Body of pancreas (tissue), 4 donors: ENCODE measurements at regions not wholly inside any gene's neighbourhood (a gene's known extent, or its start where the extent isn't known, plus 50 kb on each side); places are given as distances from the start of the nearest gene placed in this dataset.

Experiments
- ATAC-seq: fragments of 150-250 bp; one replicate; pipeline ENCODE4 v1.9.1; 2016
- DNase-seq, 4 donors: peaks; one replicate each; pipeline ENCODE4 v3.0.0-alpha.2; 2019
- H3K27ac ChIP-seq, 4 donors: fragments of 200-600 bp; sonication (generic); 1 replicate in 3 of 4; 2 replicates in 1 of 4; pipeline versions ENCODE4 v1.5.1 to v1.6.1; 2016 to 2019; ENCODE audit warnings: mild to moderate bottlenecking in 1 of 4, mixed read lengths in 1 of 4, moderate library complexity in 1 of 4
- H3K27me3 ChIP-seq, 2 donors: fragments of 200-600 bp; sonication (generic); one replicate each; pipeline ENCODE4 v1.6.0; 2016; ENCODE audit warnings: mild to moderate bottlenecking in 1 of 2
- H3K36me3 ChIP-seq, 2 donors: fragments of 200-600 bp; sonication (generic); replicated peaks in 1 of 2; 2 replicates each; pipeline ENCODE4 v1.5.1; 2016; ENCODE audit warnings: low read depth in 2 of 2; ENCODE audit not compliant: insufficient read depth in 1 of 2
- H3K4me1 ChIP-seq: fragments of 200-600 bp; sonication (generic); one replicate; pipeline ENCODE4 v1.6.0; 2016
- H3K4me3 ChIP-seq, 2 donors: fragments of 200-600 bp; sonication (generic); 1 replicate in 1 of 2; 2 replicates in 1 of 2; pipeline ENCODE4 v1.5.1; 2016 to 2019
- H3K9me3 ChIP-seq, 3 donors: fragments of 200-600 bp; sonication (generic); 1 replicate in 2 of 3; 2 replicates in 1 of 3; pipeline ENCODE4 v1.5.1; 2016
- POLR2A ChIP-seq, 3 donors: fragments of 450-650 bp; IDR thresholded peaks; one replicate each; pipeline ENCODE4 v1.6.1; 2016; ENCODE audit warnings: antibody characterized with exemption in 3 of 3, mild to moderate bottlenecking in 2 of 3
- WGBS, 2 donors: methylation state at CpG; one replicate each; pipeline ENCODE4 v1.1.5; 2017; 5-methylcytosine and 5-hydroxymethylcytosine counted together
- intact Hi-C: fragments of 100-400 bp; cut with DNase I; formaldehyde crosslinking; loops from one replicate; pipeline ENCODE4 v1.15.1; 2023
- TF ChIP-seq, protein P1 (sequence below), 7 experiments: fragments of 450-650 bp in 4 of 7; fragments of 200-600 bp in 3 of 7; sonication (generic) in 3 of 7; IDR thresholded peaks; one replicate each; pipeline ENCODE4 v1.5.1; 2016 to 2019; ENCODE audit warnings: antibody characterized with exemption in 7 of 7

DNA sequence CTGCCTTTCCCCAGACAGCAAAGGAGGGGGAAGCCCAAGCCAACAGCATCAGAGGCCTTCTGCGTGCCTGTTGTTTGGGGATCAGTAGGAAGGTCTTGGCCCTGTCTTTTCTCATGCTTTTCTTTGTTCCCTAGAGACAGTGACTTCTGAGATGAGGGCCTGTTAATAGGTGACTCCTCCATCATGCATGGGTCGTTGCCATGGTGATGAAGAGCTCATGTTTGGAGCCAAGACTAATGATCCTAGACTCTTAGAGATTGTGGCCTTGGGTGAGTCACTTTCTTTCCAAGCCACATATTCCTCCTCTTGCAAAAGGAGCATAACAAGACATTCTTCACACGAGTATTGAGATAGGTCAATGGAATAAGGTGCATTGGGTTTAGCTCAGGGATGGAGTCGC, 201.1 kb upstream of the ASIC2 start:
- TF ChIP-seq, protein P1, sequence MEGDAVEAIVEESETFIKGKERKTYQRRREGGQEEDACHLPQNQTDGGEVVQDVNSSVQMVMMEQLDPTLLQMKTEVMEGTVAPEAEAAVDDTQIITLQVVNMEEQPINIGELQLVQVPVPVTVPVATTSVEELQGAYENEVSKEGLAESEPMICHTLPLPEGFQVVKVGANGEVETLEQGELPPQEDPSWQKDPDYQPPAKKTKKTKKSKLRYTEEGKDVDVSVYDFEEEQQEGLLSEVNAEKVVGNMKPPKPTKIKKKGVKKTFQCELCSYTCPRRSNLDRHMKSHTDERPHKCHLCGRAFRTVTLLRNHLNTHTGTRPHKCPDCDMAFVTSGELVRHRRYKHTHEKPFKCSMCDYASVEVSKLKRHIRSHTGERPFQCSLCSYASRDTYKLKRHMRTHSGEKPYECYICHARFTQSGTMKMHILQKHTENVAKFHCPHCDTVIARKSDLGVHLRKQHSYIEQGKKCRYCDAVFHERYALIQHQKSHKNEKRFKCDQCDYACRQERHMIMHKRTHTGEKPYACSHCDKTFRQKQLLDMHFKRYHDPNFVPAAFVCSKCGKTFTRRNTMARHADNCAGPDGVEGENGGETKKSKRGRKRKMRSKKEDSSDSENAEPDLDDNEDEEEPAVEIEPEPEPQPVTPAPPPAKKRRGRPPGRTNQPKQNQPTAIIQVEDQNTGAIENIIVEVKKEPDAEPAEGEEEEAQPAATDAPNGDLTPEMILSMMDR (IDR thresholded peaks at IDR 0.05) = no peak
- no peak for TF ChIP-seq POLR2A (IDR thresholded peaks at IDR 0.05)
- Histone ChIP-seq H3K27me3 (no peaks in the 10 kb centered on the region), H3K9me3 (no peaks in the 10 kb centered on the region), H3K4me3 (no peak overlapping the region), H3K36me3 (no peaks in the 10 kb centered on the region), H3K27ac (no peak overlapping the region), H3K4me1 (no peaks in the 10 kb centered on the region)
- no peak for DNase-seq
- 52 to 62% methylated on average over 4 of the region's 4 CpGs for WGBS, 2 donors
- no peak for ATAC-seq
- intact Hi-C loops = no loop called here

DNA sequence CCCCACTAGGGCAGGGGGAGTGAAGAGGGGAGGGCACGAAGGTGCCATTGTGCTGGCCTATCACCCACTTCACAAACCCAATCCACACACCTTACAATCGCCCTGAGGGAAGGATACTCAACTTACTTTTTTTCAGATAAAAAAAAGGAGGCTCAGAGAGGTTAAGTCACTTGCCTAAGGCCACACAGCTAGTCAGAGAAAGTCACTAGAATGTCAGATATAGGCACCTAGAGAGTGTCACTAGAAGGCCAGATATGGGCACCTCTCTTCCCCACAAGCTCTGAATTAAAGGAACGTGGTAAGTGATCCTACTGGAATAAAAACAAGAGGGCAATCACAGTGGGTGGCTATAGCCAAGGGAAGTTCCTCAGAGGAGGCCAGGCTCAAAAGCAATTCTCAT, 204.5 kb upstream of the ASIC2 start:
- intact Hi-C loops = no loop called here
- H3K27ac ChIP-seq = no peak overlapping the region
- no peaks in the 10 kb centered on the region for H3K9me3 ChIP-seq
- WGBS, 2 donors = 44 to 49% methylated on average over 3 of the region's 3 CpGs
- no peaks in the 10 kb centered on the region for H3K36me3 ChIP-seq
- TF ChIP-seq POLR2A (IDR thresholded peaks at IDR 0.05) = no peak
- TF ChIP-seq, protein P1 (IDR thresholded peaks at IDR 0.05) = no peak
- ATAC-seq = no peak
- DNase-seq = no peak
- H3K4me1 ChIP-seq = no peaks in the 10 kb centered on the region
- no peak overlapping the region for H3K4me3 ChIP-seq
- H3K27me3 ChIP-seq = no peaks in the 10 kb centered on the region

GRCh38 chr17:33498069-33498468, 205.0 kb upstream of the ASIC2 start:
- 57 to 58% methylated on average over 6 of the region's 6 CpGs for WGBS, 2 donors
- Histone ChIP-seq H3K27me3 (no peaks in the 10 kb centered on the region), H3K36me3 (no peaks in the 10 kb centered on the region), H3K9me3 (no peaks in the 10 kb centered on the region), H3K4me1 (no peaks in the 10 kb centered on the region), H3K4me3 (no peak overlapping the region), H3K27ac (no peak overlapping the region)
- TF ChIP-seq POLR2A (IDR thresholded peaks at IDR 0.05) = no peak
- TF ChIP-seq, protein P1 (IDR thresholded peaks at IDR 0.05) = no peak
- intact Hi-C loops = no loop called here
- DNase-seq (no peak), ATAC-seq (no peak)

DNA sequence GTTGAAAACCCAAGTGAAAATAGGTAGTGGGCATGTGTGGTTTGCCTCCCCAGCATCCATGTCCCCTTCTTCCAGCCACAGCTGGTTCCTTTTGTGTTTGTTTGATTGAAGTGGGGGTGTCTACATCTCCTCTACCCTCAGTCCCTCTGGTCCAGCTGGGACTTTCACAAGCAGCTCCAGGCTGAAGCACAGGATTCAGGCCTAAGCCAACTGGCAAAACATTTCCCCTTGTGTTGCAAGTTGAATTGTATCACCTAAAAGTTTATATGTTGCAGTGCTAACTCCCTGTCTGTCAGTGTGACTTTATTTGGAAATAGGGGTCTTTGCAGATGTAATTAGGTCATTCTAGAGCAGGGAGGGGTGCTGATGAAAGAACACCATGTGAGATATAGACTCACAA, 205.9 kb upstream of the ASIC2 start:
- intact Hi-C loops = no loop called here
- H3K9me3 ChIP-seq = no peaks in the 10 kb centered on the region
- no peak overlapping the region for H3K4me3 ChIP-seq
- H3K27ac ChIP-seq = no peak overlapping the region
- H3K4me1 ChIP-seq = no peaks in the 10 kb centered on the region
- ATAC-seq (no peak), DNase-seq (no peak)
- H3K27me3 ChIP-seq = no peaks in the 10 kb centered on the region
- TF ChIP-seq POLR2A (IDR thresholded peaks at IDR 0.05) = no peak
- TF ChIP-seq, protein P1 (IDR thresholded peaks at IDR 0.05) = no peak
- no peaks in the 10 kb centered on the region for H3K36me3 ChIP-seq

DNA sequence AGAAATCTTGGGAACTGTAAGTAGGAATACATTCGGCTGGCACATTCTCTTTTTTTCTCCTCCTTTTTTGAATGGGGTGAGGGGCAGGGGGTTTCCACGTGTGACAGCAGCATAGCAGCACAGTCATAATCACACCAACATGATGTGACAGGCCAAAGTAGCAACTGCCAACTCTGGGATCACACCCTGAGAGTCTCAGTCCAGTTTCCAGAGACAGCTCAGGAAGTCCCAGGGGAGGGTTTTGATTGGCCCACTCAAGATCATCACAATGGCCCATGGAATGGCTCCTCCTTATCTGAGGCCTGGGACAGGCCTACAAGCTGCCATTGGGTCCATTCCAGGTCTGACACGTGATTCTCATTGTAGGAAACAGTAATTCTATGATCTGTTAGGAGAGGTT, 207.1 kb upstream of the ASIC2 start:
- ATAC-seq (no peak), DNase-seq (no peak)
- intact Hi-C loops = no loop called here
- 57 to 59% methylated on average over 3 of the region's 3 CpGs for WGBS, 2 donors
- Histone ChIP-seq H3K36me3 (no peaks in the 10 kb centered on the region), H3K27ac (no peak overlapping the region), H3K9me3 (no peaks in the 10 kb centered on the region), H3K4me1 (no peaks in the 10 kb centered on the region), H3K27me3 (no peaks in the 10 kb centered on the region), H3K4me3 (no peak overlapping the region)
- no peak for TF ChIP-seq POLR2A (IDR thresholded peaks at IDR 0.05)
- TF ChIP-seq, protein P1 (IDR thresholded peaks at IDR 0.05) = no peak
